K562 (cell line): ENCODE measurements at regions not wholly inside any gene's neighbourhood (a gene's known extent, or its start where the extent isn't known, plus 50 kb on each side); places are given as distances from the start of the nearest gene placed in this dataset.

ENCODE experiments used
- BHLHE40 ChIP-seq: IDR thresholded peaks from 2 replicates; pipeline ENCODE4 v1.6.1; 2011; ENCODE audit warnings: low read length, improper control_type of control experiment
- BMI1 ChIP-seq: fragments of 150-350 bp; IDR thresholded peaks from 2 replicates; pipeline ENCODE4 v1.6.1; 2014; ENCODE audit warnings: low read length
- CCAR2 ChIP-seq: fragments of 200-400 bp; formaldehyde crosslinking; IDR thresholded peaks from 2 replicates; pipeline ENCODE4 v1.6.1; 2017; ENCODE audit warnings: mild to moderate bottlenecking, low read depth, low read length
- HEY1 ChIP-seq: fragments of 250-450 bp; sonication (Bioruptor Pico); IDR thresholded peaks from 2 replicates; pipeline ENCODE4 v1.5.0; 2020; ENCODE audit warnings: mild to moderate bottlenecking, moderate library complexity, borderline replicate concordance
- JUNB ChIP-seq: fragments of 450-650 bp; formaldehyde crosslinking; conservative IDR thresholded peaks from 2 replicates; pipeline ENCODE4 v1.4.0; 2020; ENCODE audit warnings: mild to moderate bottlenecking
- SAFB ChIP-seq: fragments of 200-400 bp; formaldehyde crosslinking; IDR thresholded peaks from 2 replicates; pipeline ENCODE4 v1.6.1; 2017; ENCODE audit warnings: low read depth, low read length, borderline replicate concordance
- SREBF1 ChIP-seq: fragments of 150-350 bp; IDR thresholded peaks from 2 replicates; pipeline ENCODE4 v1.6.1; 2014; ENCODE audit warnings: antibody characterized with exemption, low read depth, low read length, borderline replicate concordance
- ZNF134 ChIP-seq: fragments of 250-450 bp; sonication (Bioruptor Pico); conservative IDR thresholded peaks from 2 replicates; pipeline ENCODE4 v1.4.0; 2020
- ZNF143 ChIP-seq: sonication (generic); formaldehyde crosslinking; IDR thresholded peaks from 2 replicates; pipeline ENCODE4 v1.9.0; 2022; ENCODE audit warnings: mild to moderate bottlenecking, missing genetic modification reagents
- ZNF174 ChIP-seq: fragments of 250-450 bp; sonication (Bioruptor Pico); IDR thresholded peaks from 2 replicates; pipeline ENCODE4 v1.4.0; 2020; ENCODE audit warnings: mild to moderate bottlenecking
- ZNF347 ChIP-seq: fragments of 450-650 bp; formaldehyde crosslinking; IDR thresholded peaks from 2 replicates; pipeline ENCODE4 v1.4.0; 2020; ENCODE audit warnings: low read depth, mild to moderate bottlenecking, moderate library complexity
- ZNF766 ChIP-seq: fragments of 200-800 bp; sonication (Bioruptor generic); conservative IDR thresholded peaks from 2 replicates; pipeline ENCODE4 v1.6.1; 2016; ENCODE audit warnings: missing genetic modification characterization, missing compliant biosample characterization
- TF ChIP-seq, protein P1 (sequence below): IDR thresholded peaks from 2 replicates; pipeline ENCODE4 v1.6.1; 2011; ENCODE audit warnings: borderline replicate concordance, low read depth, mild to moderate bottlenecking, moderate library complexity, low read length; ENCODE audit not compliant: insufficient read depth, poor library complexity, severe bottlenecking

DNA sequence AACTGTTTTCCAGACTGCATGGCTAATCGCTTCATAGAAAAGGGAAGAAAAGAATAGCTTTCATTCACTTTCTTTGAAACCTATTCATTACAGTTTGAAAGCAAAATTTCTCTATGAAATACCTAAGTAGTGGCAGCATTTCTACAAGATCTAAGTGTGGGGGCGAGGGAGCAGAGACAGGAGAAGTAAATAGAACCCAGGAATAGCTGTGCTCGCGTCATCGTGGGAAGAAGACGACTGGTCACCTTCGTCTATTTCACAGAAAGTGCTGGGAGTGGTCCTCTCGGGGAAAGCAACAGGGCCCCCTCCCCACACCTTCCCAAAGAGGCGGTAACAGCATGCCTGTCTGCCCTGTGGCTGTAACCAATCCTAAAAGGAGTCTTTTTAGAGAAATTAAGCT, 169.9 kb upstream of the NOCT start (continued):
- TF ChIP-seq JUNB (CRISPR knock-in tag) (no peak), ZNF134 (CRISPR knock-in tag) (no peak), ZNF766 (CRISPR knock-in tag) (no peak), SAFB (no peak), ZNF143 (CRISPR knock-in tag) (no peak), ZNF347 (CRISPR knock-in tag) (no peak), SREBF1 (no peak), BHLHE40 (no peak), BMI1 (no peak), HEY1 (no peak), CCAR2 (no peak), ZNF174 (CRISPR knock-in tag) (no peak)
- TF ChIP-seq, protein P1, sequence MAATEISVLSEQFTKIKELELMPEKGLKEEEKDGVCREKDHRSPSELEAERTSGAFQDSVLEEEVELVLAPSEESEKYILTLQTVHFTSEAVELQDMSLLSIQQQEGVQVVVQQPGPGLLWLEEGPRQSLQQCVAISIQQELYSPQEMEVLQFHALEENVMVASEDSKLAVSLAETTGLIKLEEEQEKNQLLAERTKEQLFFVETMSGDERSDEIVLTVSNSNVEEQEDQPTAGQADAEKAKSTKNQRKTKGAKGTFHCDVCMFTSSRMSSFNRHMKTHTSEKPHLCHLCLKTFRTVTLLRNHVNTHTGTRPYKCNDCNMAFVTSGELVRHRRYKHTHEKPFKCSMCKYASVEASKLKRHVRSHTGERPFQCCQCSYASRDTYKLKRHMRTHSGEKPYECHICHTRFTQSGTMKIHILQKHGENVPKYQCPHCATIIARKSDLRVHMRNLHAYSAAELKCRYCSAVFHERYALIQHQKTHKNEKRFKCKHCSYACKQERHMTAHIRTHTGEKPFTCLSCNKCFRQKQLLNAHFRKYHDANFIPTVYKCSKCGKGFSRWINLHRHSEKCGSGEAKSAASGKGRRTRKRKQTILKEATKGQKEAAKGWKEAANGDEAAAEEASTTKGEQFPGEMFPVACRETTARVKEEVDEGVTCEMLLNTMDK: no peak
